ENCODE measurements at regions not wholly inside any gene's neighbourhood (a gene's known extent, or its start where the extent isn't known, plus 50 kb on each side); places are given as distances from the start of the nearest gene placed in this dataset.

- ATAC-seq = no peak
- TF ChIP-seq ZC3H10 (CRISPR knock-in tag; IDR thresholded peaks at IDR 0.05) (no peak), ISL1 (CRISPR knock-in tag; IDR thresholded peaks at IDR 0.05) (no peak), OSR1 (CRISPR knock-in tag; IDR thresholded peaks at IDR 0.05) (no peak), ZFP30 (CRISPR knock-in tag; IDR thresholded peaks at IDR 0.05) (no peak), ESRRG (CRISPR knock-in tag; IDR thresholded peaks at IDR 0.05) (no peak), ZNF565 (CRISPR knock-in tag; conservative IDR thresholded peaks at IDR 0.05; ENCODE audit: low read depth) (no peak), ZFP3 (CRISPR knock-in tag; IDR thresholded peaks at IDR 0.05) (no peak), TSHZ2 (CRISPR knock-in tag; IDR thresholded peaks at IDR 0.05) (no peak), POU6F1 (CRISPR knock-in tag; IDR thresholded peaks at IDR 0.05; ENCODE audit: borderline replicate concordance, low read depth) (no peak), ZNF8 (CRISPR knock-in tag; IDR thresholded peaks at IDR 0.05) (no peak), TCF4 (CRISPR knock-in tag; IDR thresholded peaks at IDR 0.05; ENCODE audit: borderline replicate concordance) (no peak), CSRNP3 (CRISPR knock-in tag; IDR thresholded peaks at IDR 0.05) (no peak), CSDC2 (CRISPR knock-in tag; IDR thresholded peaks at IDR 0.05) (no peak)
Observed at GRCh38 chr5:12100542-12100941, 196.3 kb upstream of the CTNND2 start.

GRCh38 chr5:12099296-12099695 lies 195.1 kb upstream of the CTNND2 start:
- no peak for TF ChIP-seq TOX (CRISPR knock-in tag; IDR thresholded peaks at IDR 0.05; ENCODE audit: borderline replicate concordance)
- TF ChIP-seq CSRNP3 (CRISPR knock-in tag; IDR thresholded peaks at IDR 0.05) = no peak
- ATAC-seq = no peak

- ATAC-seq = no peak
- no peak for TF ChIP-seq TOX (CRISPR knock-in tag; IDR thresholded peaks at IDR 0.05; ENCODE audit: borderline replicate concordance)
- TF ChIP-seq ZC3H10 (CRISPR knock-in tag; IDR thresholded peaks at IDR 0.05) = no peak
- no peak for TF ChIP-seq ESRRG (CRISPR knock-in tag; IDR thresholded peaks at IDR 0.05)
- no peak for TF ChIP-seq BACH2 (CRISPR knock-in tag; IDR thresholded peaks at IDR 0.05; ENCODE audit: borderline replicate concordance)
- TF ChIP-seq CREB5 (CRISPR knock-in tag; IDR thresholded peaks at IDR 0.05; ENCODE audit: low read depth) = no peak
- no peak for TF ChIP-seq POU6F1 (CRISPR knock-in tag; IDR thresholded peaks at IDR 0.05; ENCODE audit: borderline replicate concordance, low read depth)
- TF ChIP-seq GLIS3 (CRISPR knock-in tag; IDR thresholded peaks at IDR 0.05) = no peak
- no peak for TF ChIP-seq ZNF565 (CRISPR knock-in tag; conservative IDR thresholded peaks at IDR 0.05; ENCODE audit: low read depth)
- no peak for TF ChIP-seq PPARA (CRISPR knock-in tag; IDR thresholded peaks at IDR 0.05; ENCODE audit: borderline replicate concordance)
- no peak for TF ChIP-seq ZNF8 (CRISPR knock-in tag; IDR thresholded peaks at IDR 0.05)
- TF ChIP-seq ISL1 (CRISPR knock-in tag; IDR thresholded peaks at IDR 0.05) = no peak
- no peak for TF ChIP-seq ZNF70 (CRISPR knock-in tag; IDR thresholded peaks at IDR 0.05)
- no peak for TF ChIP-seq OSR1 (CRISPR knock-in tag; IDR thresholded peaks at IDR 0.05)
- no peak for TF ChIP-seq TSHZ2 (CRISPR knock-in tag; IDR thresholded peaks at IDR 0.05)
- no peak for TF ChIP-seq PATZ1 (CRISPR knock-in tag; IDR thresholded peaks at IDR 0.05; ENCODE audit: borderline replicate concordance)
- no peak for TF ChIP-seq ZFP30 (CRISPR knock-in tag; IDR thresholded peaks at IDR 0.05)
- TF ChIP-seq CSDC2 (CRISPR knock-in tag; IDR thresholded peaks at IDR 0.05) = no peak
- TF ChIP-seq RARB (CRISPR knock-in tag; IDR thresholded peaks at IDR 0.05) = no peak
- no peak for TF ChIP-seq ARNTL (CRISPR knock-in tag; IDR thresholded peaks at IDR 0.05; ENCODE audit: borderline replicate concordance, low read depth)
Observed at GRCh38 chr5:12095808-12096281, 191.6 kb upstream of the CTNND2 start.

Data from SK-N-SH treated with all-trans-retinoic acid at 6 μM for 48 hours (cell line).